ENCODE measurements at regions not wholly inside any gene's neighbourhood (a gene's known extent, or its start where the extent isn't known, plus 50 kb on each side); places are given as distances from the start of the nearest gene placed in this dataset.
A peak's percentile ranks its signal among the peaks of the same experiment; 100 is the strongest.

DNA sequence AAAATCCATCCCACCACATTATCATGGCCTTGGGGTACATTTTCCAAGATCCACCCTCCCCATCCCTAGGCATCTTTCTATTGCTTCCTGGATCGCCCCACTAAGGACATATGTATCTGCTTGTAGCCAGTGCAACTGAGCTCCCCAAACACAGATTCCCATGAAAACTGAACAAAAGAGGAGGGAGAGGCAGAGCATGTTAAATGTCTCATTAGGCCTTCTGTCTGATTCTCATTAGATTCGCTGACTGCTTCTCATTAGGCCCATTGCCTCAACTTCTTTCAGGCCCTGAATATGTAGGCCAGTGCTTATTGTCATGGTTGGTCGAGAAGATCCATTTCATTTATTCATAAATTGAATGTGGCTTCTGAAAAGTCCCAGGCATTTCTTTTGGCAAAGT, 698.9 kb downstream of the INHBA start:
- Histone ChIP-seq H3K4me3 (no peak overlapping the region), H3K9me3 (no peaks in the 10 kb centered on the region), H3K36me3 (no peaks in the 10 kb centered on the region), H3K27ac (no peak overlapping the region), H3K27me3 (no peaks in the 10 kb centered on the region), H3K4me1 (peaks cover 12% of the 10 kb centered on the region)
- TF ChIP-seq, protein P1, sequence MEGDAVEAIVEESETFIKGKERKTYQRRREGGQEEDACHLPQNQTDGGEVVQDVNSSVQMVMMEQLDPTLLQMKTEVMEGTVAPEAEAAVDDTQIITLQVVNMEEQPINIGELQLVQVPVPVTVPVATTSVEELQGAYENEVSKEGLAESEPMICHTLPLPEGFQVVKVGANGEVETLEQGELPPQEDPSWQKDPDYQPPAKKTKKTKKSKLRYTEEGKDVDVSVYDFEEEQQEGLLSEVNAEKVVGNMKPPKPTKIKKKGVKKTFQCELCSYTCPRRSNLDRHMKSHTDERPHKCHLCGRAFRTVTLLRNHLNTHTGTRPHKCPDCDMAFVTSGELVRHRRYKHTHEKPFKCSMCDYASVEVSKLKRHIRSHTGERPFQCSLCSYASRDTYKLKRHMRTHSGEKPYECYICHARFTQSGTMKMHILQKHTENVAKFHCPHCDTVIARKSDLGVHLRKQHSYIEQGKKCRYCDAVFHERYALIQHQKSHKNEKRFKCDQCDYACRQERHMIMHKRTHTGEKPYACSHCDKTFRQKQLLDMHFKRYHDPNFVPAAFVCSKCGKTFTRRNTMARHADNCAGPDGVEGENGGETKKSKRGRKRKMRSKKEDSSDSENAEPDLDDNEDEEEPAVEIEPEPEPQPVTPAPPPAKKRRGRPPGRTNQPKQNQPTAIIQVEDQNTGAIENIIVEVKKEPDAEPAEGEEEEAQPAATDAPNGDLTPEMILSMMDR (IDR thresholded peaks at IDR 0.05) = no peak
- TF ChIP-seq POLR2A (IDR thresholded peaks at IDR 0.05) (no peak), POLR2AphosphoS5 (IDR thresholded peaks at IDR 0.05) (no peak), EP300 (IDR thresholded peaks at IDR 0.05) (no peak)
- no peak for DNase-seq (ENCODE audit: low spot score in 2 of 2)
- WGBS = 96% methylated on average over 3 of the region's 3 CpGs

DNA sequence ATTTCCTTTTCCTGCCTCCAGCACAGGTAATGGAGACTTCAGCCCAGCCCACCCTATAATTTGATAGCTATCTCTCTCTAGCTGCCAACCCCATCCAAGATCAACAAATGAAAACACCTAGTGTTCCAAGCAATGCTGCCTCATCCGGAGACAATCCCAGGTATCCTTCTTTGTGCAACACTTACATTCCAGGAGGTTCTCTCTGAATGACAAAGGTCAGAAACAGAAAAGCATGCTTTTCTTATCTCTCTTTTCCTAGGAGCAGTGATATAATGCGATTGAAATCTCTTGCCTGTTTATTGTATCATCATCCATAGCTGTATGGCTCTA, 699.3 kb downstream of the INHBA start:
- H3K36me3 ChIP-seq = no peaks in the 10 kb centered on the region
- no peaks in the 10 kb centered on the region for H3K9me3 ChIP-seq
- WGBS = 87% methylated on average over 2 of the region's 2 CpGs
- H3K27ac ChIP-seq = no peak overlapping the region
- no peak overlapping the region for H3K4me3 ChIP-seq
- DNase-seq (ENCODE audit: low spot score in 2 of 2) = no peak
- H3K4me1 ChIP-seq = peaks cover 12% of the 10 kb centered on the region
- no peaks in the 10 kb centered on the region for H3K27me3 ChIP-seq
- TF ChIP-seq, protein P1 (IDR thresholded peaks at IDR 0.05) = no peak
- TF ChIP-seq POLR2A (IDR thresholded peaks at IDR 0.05) (no peak), POLR2AphosphoS5 (IDR thresholded peaks at IDR 0.05) (no peak), EP300 (IDR thresholded peaks at IDR 0.05) (no peak)

DNA sequence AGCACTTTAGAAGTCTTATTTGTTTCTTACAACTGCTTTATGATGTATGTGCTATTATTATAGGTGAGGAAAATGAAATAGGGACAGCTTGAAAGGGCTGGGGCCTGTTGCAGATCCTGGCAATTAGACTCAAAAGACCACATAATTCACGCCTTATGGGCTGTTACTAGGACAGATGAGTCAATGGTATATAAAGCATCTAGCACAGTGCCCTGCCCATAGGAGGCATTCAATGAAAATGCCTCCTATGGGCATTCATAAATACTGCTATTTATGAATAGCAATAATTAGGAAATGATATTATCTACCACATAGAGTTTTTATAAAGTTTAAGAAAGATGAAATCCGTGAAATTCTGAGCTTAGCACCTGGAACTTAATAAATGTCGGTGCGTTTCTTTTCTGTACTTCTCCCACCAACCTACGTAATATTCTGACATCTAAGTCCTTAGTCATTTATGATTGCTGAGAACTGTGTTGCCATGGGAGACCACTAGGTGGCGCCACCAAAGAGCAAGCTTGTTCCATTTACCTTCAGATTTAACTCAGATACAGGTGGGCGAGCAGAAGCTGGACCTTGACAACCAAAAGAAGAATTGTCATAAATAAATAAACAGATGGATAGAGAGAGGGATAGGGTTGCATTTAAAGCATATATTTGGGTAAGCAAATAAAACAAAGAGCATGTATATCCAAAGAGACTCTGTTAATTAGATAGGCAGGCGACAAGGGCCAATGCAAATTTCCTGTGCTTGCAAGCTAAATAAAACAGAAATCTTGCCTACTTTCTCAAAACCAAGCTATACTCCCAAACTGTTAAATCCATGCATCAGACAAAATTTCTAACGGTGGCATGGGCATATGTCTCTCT, 699.9 kb downstream of the INHBA start:
- H3K4me3 ChIP-seq = no peak overlapping the region
- no peaks in the 10 kb centered on the region for H3K36me3 ChIP-seq
- peaks cover 12% of the 10 kb centered on the region for H3K4me1 ChIP-seq
- DNase-seq (ENCODE audit: low spot score in 2 of 2) = no peak
- WGBS = 76% methylated on average over 9 of the region's 9 CpGs
- H3K9me3 ChIP-seq = no peaks in the 10 kb centered on the region
- H3K27ac ChIP-seq = no peak overlapping the region
- TF ChIP-seq POLR2A (IDR thresholded peaks at IDR 0.05) = no peak
- no peak for TF ChIP-seq POLR2AphosphoS5 (IDR thresholded peaks at IDR 0.05)
- TF ChIP-seq, protein P1 (IDR thresholded peaks at IDR 0.05) = peak in 1 of 2 donors; percentile 38
- TF ChIP-seq EP300 (IDR thresholded peaks at IDR 0.05) = no peak
- H3K27me3 ChIP-seq = no peaks in the 10 kb centered on the region

DNA sequence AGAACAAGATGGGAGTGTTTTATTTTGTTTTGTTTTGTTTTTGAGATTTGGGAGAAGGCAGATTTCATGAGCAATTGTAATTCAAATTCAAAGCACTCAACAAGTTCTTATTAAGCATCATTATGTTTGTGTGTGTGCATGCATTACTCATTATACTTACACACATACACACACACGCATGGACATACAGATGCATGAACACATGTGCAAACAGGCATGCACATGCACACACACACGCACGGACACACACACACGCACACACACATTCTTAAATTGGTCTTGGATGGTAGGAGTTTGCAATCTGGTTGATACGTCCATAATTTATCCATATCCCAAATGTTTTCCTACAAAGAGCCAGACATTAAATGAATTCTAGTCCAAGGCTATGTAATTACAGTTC, 702.8 kb downstream of the INHBA start:
- 93% methylated on average over 5 of the region's 5 CpGs for WGBS
- Histone ChIP-seq H3K4me1 (no peaks in the 10 kb centered on the region), H3K36me3 (no peaks in the 10 kb centered on the region), H3K27me3 (no peaks in the 10 kb centered on the region), H3K9me3 (no peaks in the 10 kb centered on the region), H3K27ac (no peak overlapping the region), H3K4me3 (no peak overlapping the region)
- no peak for DNase-seq (ENCODE audit: low spot score in 2 of 2)
- TF ChIP-seq, protein P1 (IDR thresholded peaks at IDR 0.05) = no peak
- no peak for TF ChIP-seq POLR2AphosphoS5 (IDR thresholded peaks at IDR 0.05)
- TF ChIP-seq POLR2A (IDR thresholded peaks at IDR 0.05) = no peak
- TF ChIP-seq EP300 (IDR thresholded peaks at IDR 0.05) = no peak

DNA sequence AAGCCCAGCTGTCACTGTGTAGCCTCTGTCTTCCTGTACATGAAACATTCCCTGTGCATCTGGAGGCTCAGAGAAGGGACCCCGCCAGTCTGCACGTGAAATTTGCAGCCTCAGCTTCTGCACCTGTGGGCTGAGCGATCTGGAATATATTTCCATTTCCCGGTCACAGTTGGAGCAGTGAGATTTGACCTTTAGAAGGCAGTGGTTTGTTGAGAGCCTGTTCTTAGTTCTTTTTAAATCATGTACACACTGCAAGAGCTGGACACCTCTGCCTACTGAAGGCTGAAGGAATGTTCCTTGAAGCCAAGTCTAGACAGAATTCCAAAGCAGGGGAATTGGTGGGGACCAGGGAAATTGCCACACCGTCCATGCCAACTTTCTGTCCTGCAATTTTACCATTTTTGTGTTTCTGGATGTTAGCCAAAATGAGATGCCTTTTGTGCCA, 706.6 kb downstream of the INHBA start:
- WGBS = 47% methylated on average over 5 of the region's 5 CpGs
- TF ChIP-seq POLR2A (IDR thresholded peaks at IDR 0.05) (no peak), EP300 (IDR thresholded peaks at IDR 0.05) (no peak), POLR2AphosphoS5 (IDR thresholded peaks at IDR 0.05) (no peak)
- TF ChIP-seq, protein P1 (IDR thresholded peaks at IDR 0.05) = no peak
- H3K4me3 ChIP-seq = no peak overlapping the region
- H3K4me1 ChIP-seq = no peaks in the 10 kb centered on the region
- no peak for DNase-seq (ENCODE audit: low spot score in 2 of 2)
- no peaks in the 10 kb centered on the region for H3K9me3 ChIP-seq
- no peak overlapping the region for H3K27ac ChIP-seq
- no peaks in the 10 kb centered on the region for H3K27me3 ChIP-seq
- H3K36me3 ChIP-seq = no peaks in the 10 kb centered on the region

All from suprapubic skin (tissue), 4 donors.